Activated CD8-positive, alpha-beta memory T cell treated with anti-CD3 and anti-CD28 coated beads for 1 hour (primary cell): ENCODE measurements at regions not wholly inside any gene's neighbourhood (a gene's known extent, or its start where the extent isn't known, plus 50 kb on each side); places are given as distances from the start of the nearest gene placed in this dataset.

Experiments
- DNase-seq, 2 donors: peaks; one replicate each; pipeline ENCODE4 v3.0.0-alpha.2; 2020; ENCODE audit warnings: low read depth in 1 of 2; ENCODE audit errors: extremely low read depth in 1 of 2

GRCh38 chr18:40532046-40532445, 1423.0 kb upstream of the PIK3C3 start:
- no peak for DNase-seq

- no peak for DNase-seq
Measured at GRCh38 chr18:40531051-40531450, 1424.0 kb upstream of the PIK3C3 start.

GRCh38 chr18:40529478-40529877, 1425.6 kb upstream of the PIK3C3 start:
- DNase-seq, result no peak

- DNase-seq, result no peak
Measured at GRCh38 chr18:40524881-40525280, 1430.2 kb upstream of the PIK3C3 start.

- no peak for DNase-seq
Measured at GRCh38 chr18:40523287-40523686, 1431.7 kb upstream of the PIK3C3 start.

- no peak for DNase-seq
Measured at GRCh38 chr18:40501026-40501425, 1454.0 kb upstream of the PIK3C3 start.

- DNase-seq, result no peak
Measured at GRCh38 chr18:40494603-40495002, 1460.4 kb upstream of the PIK3C3 start.

GRCh38 chr18:40493316-40493715, 1461.7 kb upstream of the PIK3C3 start:
- no peak for DNase-seq

- no peak for DNase-seq
Measured at GRCh38 chr18:40489301-40489700, 1465.7 kb upstream of the PIK3C3 start.

- no peak for DNase-seq
Measured at GRCh38 chr18:40485318-40485717, 1469.7 kb upstream of the PIK3C3 start.

- DNase-seq, result no peak
Measured at GRCh38 chr18:40473221-40474029, 1481.6 kb upstream of the PIK3C3 start.

GRCh38 chr18:40470723-40471122, 1484.3 kb upstream of the PIK3C3 start:
- no peak for DNase-seq

GRCh38 chr18:40469851-40470250, 1485.2 kb upstream of the PIK3C3 start:
- no peak for DNase-seq

GRCh38 chr18:40469316-40469715, 1485.7 kb upstream of the PIK3C3 start:
- no peak for DNase-seq

GRCh38 chr18:40464032-40464431, 1491.0 kb upstream of the PIK3C3 start:
- DNase-seq, result no peak

GRCh38 chr18:40453903-40454302, 1501.1 kb upstream of the PIK3C3 start:
- no peak for DNase-seq

GRCh38 chr18:40452599-40452998, 1502.4 kb upstream of the PIK3C3 start:
- DNase-seq, result no peak

GRCh38 chr18:40450751-40451150, 1504.3 kb upstream of the PIK3C3 start:
- no peak for DNase-seq

- DNase-seq, result no peak
Measured at GRCh38 chr18:40447820-40448219, 1507.2 kb upstream of the PIK3C3 start.

GRCh38 chr18:40440088-40440487, 1514.9 kb upstream of the PIK3C3 start:
- DNase-seq, result no peak

GRCh38 chr18:40437517-40437916, 1517.5 kb upstream of the PIK3C3 start:
- no peak for DNase-seq

GRCh38 chr18:40431071-40431985, 1523.7 kb upstream of the PIK3C3 start:
- no peak for DNase-seq
